GM19351 (cell line): ENCODE measurements at regions not wholly inside any gene's neighbourhood (a gene's known extent, or its start where the extent isn't known, plus 50 kb on each side); places are given as distances from the start of the nearest gene placed in this dataset.
"Not testable (repeated sequence)": the region's sequence is repeated elsewhere in the genome, so short reads cannot be mapped to it uniquely, and the experiment has no call there.

Source experiments
- ATAC-seq: cut with Tn5 transposase; IDR thresholded peaks from one replicate; pipeline ENCODE4 v1.9.1; 2021; ENCODE audit warnings: mild to moderate bottlenecking, moderate library complexity; ENCODE audit not compliant: unreplicated experiment

DNA sequence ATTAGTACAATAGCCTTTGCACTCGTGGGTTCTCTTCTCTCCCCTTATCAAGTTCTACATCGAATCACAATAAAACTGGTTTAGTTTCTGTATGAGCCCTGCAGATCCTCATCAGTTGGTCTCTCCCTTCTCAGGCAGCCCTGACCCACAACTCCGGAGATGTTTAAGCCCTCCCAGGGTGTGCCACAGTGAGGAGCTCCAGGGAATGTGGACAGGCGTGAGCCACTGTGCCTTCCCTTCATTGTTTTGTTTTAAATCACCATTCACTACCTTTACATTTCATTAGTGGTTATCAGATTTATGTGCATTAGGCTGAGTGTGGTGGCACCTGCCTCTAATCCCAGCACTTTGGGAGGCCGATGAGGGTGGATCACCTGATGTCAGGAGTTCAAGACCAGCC lies 133.2 kb downstream of the LARP7 start:
- ATAC-seq = no peak

DNA sequence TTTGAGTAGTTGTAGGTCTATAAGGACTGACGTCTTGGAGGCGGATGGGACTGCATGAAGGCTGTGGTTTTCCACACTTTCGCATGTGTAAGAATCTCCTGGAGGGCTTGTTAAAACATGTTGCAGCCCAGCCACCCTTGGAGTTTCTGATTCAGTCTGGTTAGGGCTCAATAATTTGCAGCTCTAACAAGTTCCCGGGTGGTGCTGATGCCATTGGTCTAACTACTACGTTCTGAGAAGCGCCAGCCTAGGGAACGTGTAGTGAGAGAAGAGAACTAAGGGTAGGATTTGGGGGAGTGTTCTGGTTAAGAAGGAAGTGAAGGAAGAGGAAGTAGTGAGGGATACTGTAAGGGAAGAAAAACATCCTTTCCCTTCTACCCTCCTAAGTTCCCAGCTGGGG lies 138.9 kb downstream of the LARP7 start:
- ATAC-seq = no peak

DNA sequence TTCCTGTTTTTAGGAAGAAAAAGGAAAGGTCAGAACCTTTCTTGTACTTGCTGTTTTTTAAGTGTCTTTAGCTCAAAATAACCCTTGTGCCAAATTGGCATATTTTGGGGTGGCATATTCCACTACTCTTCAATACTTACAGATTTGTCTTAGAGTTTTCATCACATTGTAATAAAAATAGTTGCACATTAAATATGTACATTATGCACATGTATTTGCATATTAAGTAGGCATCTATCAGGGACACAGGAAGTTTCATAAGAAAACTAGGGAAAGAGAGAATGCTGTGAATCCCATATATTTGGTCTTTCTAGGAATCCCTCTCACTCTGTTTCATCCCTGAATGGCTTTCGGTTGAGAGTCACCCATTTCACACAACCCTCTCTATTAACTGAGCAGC lies 139.6 kb downstream of the LARP7 start:
- no peak for ATAC-seq

GRCh38 chr4:112778520-112778919 lies 141.6 kb downstream of the LARP7 start:
- no peak for ATAC-seq

- no peak for ATAC-seq
Observed at GRCh38 chr4:112793033-112793432, 156.1 kb downstream of the LARP7 start.

- ATAC-seq = no peak
Observed at GRCh38 chr4:112800001-112800400, 163.1 kb downstream of the LARP7 start.

- ATAC-seq = no peak
Observed at GRCh38 chr4:112801341-112801740, 164.4 kb downstream of the LARP7 start.

GRCh38 chr4:112802780-112803179 lies 165.8 kb downstream of the LARP7 start:
- no peak for ATAC-seq

- ATAC-seq = peak; percentile 84
Observed at GRCh38 chr4:112807083-112807482, 170.1 kb downstream of the LARP7 start.

DNA sequence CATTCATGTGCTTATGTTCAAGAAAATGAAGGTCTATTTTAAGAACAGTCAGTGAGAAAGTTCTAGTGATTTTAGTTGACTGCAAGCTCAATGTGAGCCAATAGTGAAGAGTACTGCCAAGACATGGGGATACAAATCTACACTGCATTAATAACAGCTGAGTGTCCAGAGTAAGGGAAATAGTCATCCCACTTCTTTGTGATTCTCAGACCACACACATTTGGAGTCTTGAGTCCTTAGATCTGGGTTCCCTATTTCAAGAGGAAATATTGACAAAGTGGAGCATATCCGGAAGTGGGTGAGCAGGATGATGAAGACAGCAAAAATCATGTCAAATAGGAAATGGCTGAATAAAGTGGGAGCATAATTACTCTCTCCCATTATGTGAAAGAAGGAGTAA lies 171.1 kb downstream of the LARP7 start:
- no peak for ATAC-seq

DNA sequence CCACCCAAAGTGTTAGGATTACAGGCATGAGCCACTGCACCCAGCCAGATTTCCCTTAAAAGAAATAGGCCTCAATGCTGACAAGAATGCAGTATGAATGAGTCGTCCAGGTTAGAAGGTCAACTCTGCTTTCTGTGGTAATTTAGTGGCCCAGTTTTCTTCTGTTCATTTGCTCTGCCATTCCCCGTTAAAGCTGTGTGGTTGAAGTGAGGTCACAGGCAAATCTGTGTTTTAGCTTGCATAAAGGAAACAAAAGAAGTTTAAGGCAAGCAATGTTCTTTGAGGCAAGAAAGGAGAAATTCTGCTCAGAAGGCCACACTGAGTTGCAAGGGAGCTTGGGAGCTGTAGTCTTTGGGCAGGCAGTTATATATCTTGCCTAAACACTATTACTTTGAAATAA lies 176.8 kb downstream of the LARP7 start:
- peak; percentile 42 for ATAC-seq

DNA sequence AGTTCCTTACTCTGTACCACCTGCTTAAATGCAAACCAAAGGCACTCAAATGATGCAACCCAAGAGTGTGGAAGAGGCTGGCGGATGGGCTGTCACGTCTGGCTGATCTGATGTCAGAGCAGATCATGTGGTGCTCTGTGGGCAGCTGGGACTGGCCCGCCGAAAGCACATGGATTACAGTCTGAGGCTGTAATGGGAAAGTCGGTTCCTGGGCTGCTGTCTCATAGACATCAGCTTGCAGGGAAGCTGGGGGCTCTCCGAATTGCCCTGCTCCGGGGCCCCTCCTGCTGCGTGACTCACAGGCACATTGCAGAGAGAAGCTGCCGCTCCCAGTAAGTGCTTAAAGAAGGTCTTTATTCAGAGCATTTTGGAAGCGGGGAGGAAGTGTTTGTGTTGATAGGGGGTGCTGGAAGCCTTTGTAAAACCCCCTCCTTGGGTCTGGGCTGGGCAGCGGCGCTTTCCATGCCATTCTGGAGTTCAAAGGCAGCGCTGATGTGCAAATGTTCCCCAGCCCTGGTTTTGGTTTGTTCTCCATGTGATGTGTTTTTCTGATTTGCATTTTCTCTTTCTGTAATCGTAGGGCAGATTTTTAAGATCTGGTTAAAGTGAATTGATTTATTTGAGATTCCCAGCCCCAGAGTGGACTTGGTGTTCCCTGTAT lies 181.1 kb downstream of the LARP7 start:
- peak; percentile 92 for ATAC-seq

GRCh38 chr4:112818594-112818965 lies 181.6 kb downstream of the LARP7 start:
- ATAC-seq = peak; percentile 35

DNA sequence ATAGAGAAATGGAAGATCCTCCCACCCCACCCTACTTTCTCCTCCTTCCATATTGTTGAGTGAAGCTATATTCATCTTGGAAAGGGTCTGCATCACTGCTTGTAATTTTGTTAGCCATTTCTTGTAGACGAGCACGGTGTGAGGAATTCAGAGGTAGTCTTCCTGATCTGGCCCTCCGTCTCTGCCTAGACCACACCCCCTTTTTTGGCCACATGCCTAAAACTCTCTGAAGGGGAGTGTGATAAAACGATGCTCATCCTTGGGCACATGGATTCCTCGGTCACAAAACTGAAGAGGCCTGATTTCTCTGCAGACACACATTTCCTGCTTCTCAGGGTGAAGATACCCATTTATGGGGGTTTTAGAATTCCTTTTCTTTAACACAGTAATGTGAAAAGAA lies 182.8 kb downstream of the LARP7 start:
- ATAC-seq = no peak

DNA sequence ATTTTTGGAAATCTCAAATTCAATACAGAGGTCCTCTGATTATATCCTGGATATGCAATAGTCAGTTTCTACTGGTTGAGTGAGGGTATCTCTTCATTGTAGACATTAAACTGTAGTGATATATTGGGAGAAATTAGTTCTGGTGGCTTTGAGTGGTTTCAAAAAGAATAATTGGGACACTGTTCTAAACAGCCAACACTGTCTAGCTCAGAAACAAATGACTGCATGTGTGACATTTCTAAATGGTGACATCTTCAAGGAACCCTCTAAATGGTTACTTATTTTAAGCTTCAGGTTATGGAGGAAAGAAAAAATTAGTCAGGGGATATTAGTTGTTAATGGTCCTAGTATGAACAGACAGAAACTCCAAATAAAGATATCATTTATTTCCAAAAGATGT lies 186.2 kb downstream of the LARP7 start:
- ATAC-seq = no peak

- ATAC-seq = no peak
Observed at GRCh38 chr4:112823606-112824005, 186.7 kb downstream of the LARP7 start.

- ATAC-seq = no peak
Observed at GRCh38 chr4:112830753-112831386, 193.9 kb downstream of the LARP7 start.

DNA sequence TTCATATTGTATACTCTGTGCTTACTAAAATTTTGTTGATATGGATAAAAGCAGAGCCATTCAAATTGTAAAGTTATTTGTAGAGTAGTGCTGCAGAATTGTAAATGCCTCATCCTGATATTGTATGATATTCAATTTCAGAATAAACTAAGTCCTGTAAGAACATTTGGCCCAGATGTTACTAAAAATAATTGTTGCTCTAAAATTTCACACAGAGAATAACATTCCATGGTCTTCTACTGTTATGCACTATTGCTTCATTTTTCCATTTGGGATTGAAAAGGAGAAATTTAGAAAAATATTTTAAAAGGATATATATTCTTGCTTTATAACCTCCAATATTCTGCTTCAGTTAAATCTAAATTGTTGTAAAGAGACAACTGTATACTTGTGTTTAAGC lies 195.6 kb downstream of the LARP7 start:
- no peak for ATAC-seq

DNA sequence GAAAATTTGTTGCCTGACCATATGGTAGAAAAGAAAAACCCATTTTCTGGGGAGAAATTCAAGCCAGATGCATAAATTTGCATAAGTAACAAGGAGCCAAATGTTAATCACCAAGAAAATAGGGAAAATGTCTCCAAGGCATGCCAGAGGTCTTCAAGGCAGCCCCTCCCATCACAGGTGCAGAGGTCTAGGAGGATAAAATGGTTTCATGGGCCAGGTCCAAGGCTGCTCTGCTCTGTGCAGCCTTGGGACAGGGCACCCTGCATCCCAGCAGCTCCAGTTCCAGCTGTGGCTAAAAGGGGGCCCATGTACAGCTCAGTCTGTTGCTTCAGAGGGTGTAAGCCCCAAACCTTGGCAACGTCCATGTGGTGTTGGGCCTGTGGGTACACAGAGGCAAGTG lies 200.0 kb downstream of the LARP7 start:
- no peak for ATAC-seq

GRCh38 chr4:112838015-112838414 lies 201.1 kb downstream of the LARP7 start:
- ATAC-seq = not testable (repeated sequence)

- ATAC-seq = no peak
Observed at GRCh38 chr4:112840061-112840460, 203.1 kb downstream of the LARP7 start.

DNA sequence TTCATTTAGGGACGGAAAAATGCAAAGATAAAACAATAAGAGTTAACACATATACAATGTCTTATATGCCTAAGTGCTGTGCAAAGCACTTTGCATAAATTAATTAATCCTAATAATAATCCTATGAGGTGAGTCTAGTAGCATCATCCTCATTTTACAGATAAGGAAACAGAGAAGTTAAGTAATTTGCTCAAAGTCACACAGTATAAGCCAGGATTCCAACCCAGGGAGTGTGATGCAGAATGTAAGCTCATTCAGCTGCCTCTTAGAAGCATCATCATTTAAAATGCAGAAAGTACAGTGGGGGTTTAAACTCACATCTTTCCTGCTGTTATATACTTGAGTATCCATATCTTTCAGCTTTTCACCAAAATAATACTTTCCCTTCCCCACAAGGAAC lies 203.7 kb downstream of the LARP7 start:
- no peak for ATAC-seq

GRCh38 chr4:112842513-112842912 lies 205.6 kb downstream of the LARP7 start:
- ATAC-seq = no peak
